RWPE2 (cell line): ENCODE measurements at regions not wholly inside any gene's neighbourhood (a gene's known extent, or its start where the extent isn't known, plus 50 kb on each side); places are given as distances from the start of the nearest gene placed in this dataset.

ENCODE experiments used
- ATAC-seq: fragments of 200-7000 bp; cut with Tn5 transposase; 3 replicates; pipeline ENCODE4 v1.9.1; 2021; ENCODE audit warnings: low read depth
- DNase-seq: peaks from one replicate; pipeline ENCODE4 v3.0.0-alpha.2; 2020; ENCODE audit warnings: low spot score
- H3K27ac ChIP-seq: fragments of 450-650 bp; 2 replicates; pipeline ENCODE4 v1.5.1; 2017; ENCODE audit warnings: mild to moderate bottlenecking; ENCODE audit not compliant: poor library complexity, severe bottlenecking
- H3K27me3 ChIP-seq: fragments of 250-450 bp; sonication (Bioruptor Pico); 2 replicates; pipeline ENCODE4 v1.5.1; 2021; ENCODE audit warnings: mild to moderate bottlenecking, moderate library complexity; ENCODE audit not compliant: insufficient read depth, poor library complexity, severe bottlenecking
- H3K36me3 ChIP-seq: fragments of 250-450 bp; sonication (Bioruptor Pico); 2 replicates; pipeline ENCODE4 v1.5.1; 2020; ENCODE audit warnings: low read depth, mild to moderate bottlenecking, moderate library complexity
- H3K4me1 ChIP-seq: fragments of 250-450 bp; sonication (Bioruptor Pico); 2 replicates; pipeline ENCODE4 v1.5.1; 2021; ENCODE audit warnings: mild to moderate bottlenecking, moderate library complexity; ENCODE audit not compliant: insufficient read depth, poor library complexity, severe bottlenecking
- H3K4me3 ChIP-seq: fragments of 250-450 bp; sonication (Bioruptor Pico); 2 replicates; pipeline ENCODE4 v1.5.1; 2021; ENCODE audit warnings: mild to moderate bottlenecking, moderate library complexity; ENCODE audit not compliant: severe bottlenecking
- H3K9me3 ChIP-seq: fragments of 250-450 bp; sonication (Bioruptor Pico); 2 replicates; pipeline ENCODE4 v1.5.1; 2021; ENCODE audit warnings: mild to moderate bottlenecking, moderate library complexity; ENCODE audit not compliant: severe bottlenecking
- CTCF ChIP-seq: fragments of 450-650 bp; IDR thresholded peaks from one replicate; pipeline ENCODE4 v1.5.1; 2017; ENCODE audit warnings: mild to moderate bottlenecking, moderate library complexity; ENCODE audit not compliant: poor library complexity, severe bottlenecking

- DNase-seq: no peak
- H3K36me3 ChIP-seq: no peaks in the 10 kb centered on the region
Measured at GRCh38 chr11:92682136-92682535, 287.3 kb upstream of the MTNR1B start.

GRCh38 chr11:92682952-92683351 lies 286.5 kb upstream of the MTNR1B start:
- Histone ChIP-seq H3K4me1 (no peaks in the 10 kb centered on the region), H3K36me3 (no peaks in the 10 kb centered on the region), H3K27me3 (no peaks in the 10 kb centered on the region), H3K27ac (no peak overlapping the region), H3K9me3 (no peaks in the 10 kb centered on the region), H3K4me3 (no peak overlapping the region)
- TF ChIP-seq CTCF: no peak
- DNase-seq (no peak), ATAC-seq (no peak)

More at GRCh38 chr11:92682136-92682535, 287.3 kb upstream of the MTNR1B start:
- no peak for ATAC-seq
- Histone ChIP-seq H3K4me1 (no peaks in the 10 kb centered on the region), H3K4me3 (no peak overlapping the region), H3K27me3 (no peaks in the 10 kb centered on the region), H3K9me3 (no peaks in the 10 kb centered on the region), H3K27ac (no peak overlapping the region)
- TF ChIP-seq CTCF: no peak

GRCh38 chr11:92685049-92685448 lies 284.4 kb upstream of the MTNR1B start:
- Histone ChIP-seq H3K27ac (no peak overlapping the region), H3K27me3 (no peaks in the 10 kb centered on the region), H3K9me3 (no peaks in the 10 kb centered on the region), H3K4me1 (no peaks in the 10 kb centered on the region), H3K36me3 (no peaks in the 10 kb centered on the region), H3K4me3 (no peak overlapping the region)
- DNase-seq: no peak
- ATAC-seq: no peak
- TF ChIP-seq CTCF: no peak

DNA sequence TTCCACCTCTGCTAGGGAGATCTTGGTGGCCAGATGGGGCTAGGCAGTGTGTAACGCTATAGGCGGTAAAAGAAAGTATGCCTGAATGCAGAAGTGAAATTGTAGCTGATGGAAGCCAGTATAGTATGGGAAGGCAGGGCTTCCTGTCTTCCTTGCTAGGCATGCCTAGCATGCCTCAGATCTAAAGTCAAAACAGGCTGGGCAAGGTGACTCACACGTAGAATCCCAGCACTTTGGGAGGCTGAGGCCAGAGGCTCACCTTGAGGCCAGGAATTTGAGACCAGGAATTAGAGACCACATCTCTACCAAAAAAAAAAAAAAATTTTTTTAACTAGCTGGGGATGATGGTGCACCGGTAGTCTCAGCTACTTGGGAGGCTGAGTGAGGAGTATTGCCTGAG lies 281.7 kb upstream of the MTNR1B start:
- Histone ChIP-seq H3K36me3 (no peaks in the 10 kb centered on the region), H3K4me3 (no peak overlapping the region), H3K4me1 (no peaks in the 10 kb centered on the region), H3K27me3 (no peaks in the 10 kb centered on the region), H3K27ac (no peak overlapping the region), H3K9me3 (no peaks in the 10 kb centered on the region)
- DNase-seq (no peak), ATAC-seq (no peak)
- TF ChIP-seq CTCF: no peak

GRCh38 chr11:92688416-92688815 lies 281.0 kb upstream of the MTNR1B start:
- Histone ChIP-seq H3K4me1 (no peaks in the 10 kb centered on the region), H3K27ac (no peak overlapping the region), H3K27me3 (no peaks in the 10 kb centered on the region), H3K36me3 (no peaks in the 10 kb centered on the region), H3K9me3 (no peaks in the 10 kb centered on the region), H3K4me3 (no peak overlapping the region)
- ATAC-seq (no peak), DNase-seq (no peak)
- no peak for TF ChIP-seq CTCF
